ENCODE measurements at regions not wholly inside any gene's neighbourhood (a gene's known extent, or its start where the extent isn't known, plus 50 kb on each side); places are given as distances from the start of the nearest gene placed in this dataset.
A peak's percentile ranks its signal among the peaks of the same experiment; 100 is the strongest.

GRCh38 chr12:59240048-59240447, 319.7 kb upstream of the LRIG3 start:
- no peak for DNase-seq (ENCODE audit: low read depth in 2 of 2)

GRCh38 chr12:59234391-59234790, 314.1 kb upstream of the LRIG3 start:
- DNase-seq (ENCODE audit: low read depth in 2 of 2) = no peak

- DNase-seq (ENCODE audit: low read depth in 2 of 2) = no peak
These were observed 310.0 kb upstream of the LRIG3 start for GRCh38 chr12:59230334-59230733.

- DNase-seq (ENCODE audit: low read depth in 2 of 2) = no peak
These were observed 298.8 kb upstream of the LRIG3 start for GRCh38 chr12:59219148-59219547.

GRCh38 chr12:59196989-59197388, 276.7 kb upstream of the LRIG3 start:
- DNase-seq (ENCODE audit: low read depth in 2 of 2) = no peak

- no peak for DNase-seq (ENCODE audit: low read depth in 2 of 2)
These were observed 274.5 kb upstream of the LRIG3 start for GRCh38 chr12:59194794-59195193.

GRCh38 chr12:59193476-59194050, 273.3 kb upstream of the LRIG3 start:
- no peak for DNase-seq (ENCODE audit: low read depth in 2 of 2)

- DNase-seq (ENCODE audit: low read depth in 2 of 2) = no peak
These were observed 271.1 kb upstream of the LRIG3 start for GRCh38 chr12:59191372-59191771.

- no peak for DNase-seq (ENCODE audit: low read depth in 2 of 2)
These were observed 266.1 kb upstream of the LRIG3 start for GRCh38 chr12:59186451-59186850.

GRCh38 chr12:59185295-59185694, 265.0 kb upstream of the LRIG3 start:
- DNase-seq (ENCODE audit: low read depth in 2 of 2) = no peak

- DNase-seq (ENCODE audit: low read depth in 2 of 2) = no peak
These were observed 262.6 kb upstream of the LRIG3 start for GRCh38 chr12:59182658-59183455.

GRCh38 chr12:59182191-59182590, 261.9 kb upstream of the LRIG3 start:
- peak in 1 of 2 experiments; percentile 38 for DNase-seq (ENCODE audit: low read depth in 2 of 2)

GRCh38 chr12:59181196-59181777, 261.0 kb upstream of the LRIG3 start:
- DNase-seq (ENCODE audit: low read depth in 2 of 2) = no peak

- no peak for DNase-seq (ENCODE audit: low read depth in 2 of 2)
These were observed 258.9 kb upstream of the LRIG3 start for GRCh38 chr12:59179231-59179630.

GRCh38 chr12:59173695-59174094, 253.4 kb upstream of the LRIG3 start:
- DNase-seq (ENCODE audit: low read depth in 2 of 2) = no peak

- DNase-seq (ENCODE audit: low read depth in 2 of 2) = no peak
These were observed 248.3 kb upstream of the LRIG3 start for GRCh38 chr12:59168647-59169046.

GRCh38 chr12:59166457-59166856, 246.2 kb upstream of the LRIG3 start:
- DNase-seq (ENCODE audit: low read depth in 2 of 2) = no peak

- DNase-seq (ENCODE audit: low read depth in 2 of 2) = no peak
These were observed 244.9 kb upstream of the LRIG3 start for GRCh38 chr12:59164991-59165718.

- no peak for DNase-seq (ENCODE audit: low read depth in 2 of 2)
These were observed 243.9 kb upstream of the LRIG3 start for GRCh38 chr12:59164226-59164625.

- DNase-seq (ENCODE audit: low read depth in 2 of 2) = no peak
These were observed 238.4 kb upstream of the LRIG3 start for GRCh38 chr12:59158681-59159080.

- DNase-seq (ENCODE audit: low read depth in 2 of 2) = no peak
These were observed 237.8 kb upstream of the LRIG3 start for GRCh38 chr12:59158066-59158465.

GRCh38 chr12:59155448-59155847, 235.1 kb upstream of the LRIG3 start:
- no peak for DNase-seq (ENCODE audit: low read depth in 2 of 2)

GRCh38 chr12:59151243-59151642, 230.9 kb upstream of the LRIG3 start:
- DNase-seq (ENCODE audit: low read depth in 2 of 2) = no peak
